Keratinocyte (primary cell): ENCODE measurements at regions not wholly inside any gene's neighbourhood (a gene's known extent, or its start where the extent isn't known, plus 50 kb on each side); places are given as distances from the start of the nearest gene placed in this dataset.

Experiments used
- EZH2 ChIP-seq: IDR thresholded peaks from one replicate; pipeline ENCODE4 v1.6.1; 2012; ENCODE audit warnings: inconsistent platforms, mild to moderate bottlenecking, low read length, moderate library complexity
- TF ChIP-seq, protein P1 (sequence below), 3 experiments: IDR thresholded peaks in 1 of 3; conservative IDR thresholded peaks in 1 of 3; optimal IDR thresholded peaks in 1 of 3; 2 replicates in 2 of 3; 3 replicates in 1 of 3; pipeline versions ENCODE3 to v1.5.1; 2011; ENCODE audit warnings: low read length in 3 of 3, mild to moderate bottlenecking in 3 of 3, moderate library complexity in 2 of 3, control low read depth in 1 of 3, inconsistent platforms in 1 of 3; ENCODE audit not compliant: insufficient read depth in 2 of 3; ENCODE audit errors: extremely low read depth in 1 of 3

DNA sequence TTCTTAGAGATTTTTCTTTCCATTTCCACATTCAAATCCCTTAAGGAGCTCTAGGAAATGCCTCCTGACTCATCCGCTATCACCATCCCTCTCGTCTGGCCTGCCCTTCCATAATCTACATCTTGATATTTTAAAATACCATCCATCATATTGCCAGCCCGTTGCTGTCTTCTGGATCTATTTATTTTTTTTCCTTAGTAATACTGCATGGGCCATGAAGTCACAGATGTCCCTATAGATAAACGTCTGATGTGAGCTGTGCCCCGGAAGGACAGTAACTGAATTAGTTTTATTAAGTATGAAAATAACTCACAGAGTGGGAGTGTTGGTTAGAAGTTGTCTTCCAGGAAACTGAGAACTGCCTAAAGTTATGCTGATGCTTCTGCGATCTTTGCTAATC, 76.2 kb downstream of the KLF6 start:
- TF ChIP-seq, protein P1, sequence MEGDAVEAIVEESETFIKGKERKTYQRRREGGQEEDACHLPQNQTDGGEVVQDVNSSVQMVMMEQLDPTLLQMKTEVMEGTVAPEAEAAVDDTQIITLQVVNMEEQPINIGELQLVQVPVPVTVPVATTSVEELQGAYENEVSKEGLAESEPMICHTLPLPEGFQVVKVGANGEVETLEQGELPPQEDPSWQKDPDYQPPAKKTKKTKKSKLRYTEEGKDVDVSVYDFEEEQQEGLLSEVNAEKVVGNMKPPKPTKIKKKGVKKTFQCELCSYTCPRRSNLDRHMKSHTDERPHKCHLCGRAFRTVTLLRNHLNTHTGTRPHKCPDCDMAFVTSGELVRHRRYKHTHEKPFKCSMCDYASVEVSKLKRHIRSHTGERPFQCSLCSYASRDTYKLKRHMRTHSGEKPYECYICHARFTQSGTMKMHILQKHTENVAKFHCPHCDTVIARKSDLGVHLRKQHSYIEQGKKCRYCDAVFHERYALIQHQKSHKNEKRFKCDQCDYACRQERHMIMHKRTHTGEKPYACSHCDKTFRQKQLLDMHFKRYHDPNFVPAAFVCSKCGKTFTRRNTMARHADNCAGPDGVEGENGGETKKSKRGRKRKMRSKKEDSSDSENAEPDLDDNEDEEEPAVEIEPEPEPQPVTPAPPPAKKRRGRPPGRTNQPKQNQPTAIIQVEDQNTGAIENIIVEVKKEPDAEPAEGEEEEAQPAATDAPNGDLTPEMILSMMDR (optimal IDR thresholded peaks at IDR 0.05 in 1 of 3, IDR thresholded peaks at IDR 0.05 in 1 of 3, conservative IDR thresholded peaks at IDR 0.05 in 1 of 3; ENCODE audit: extremely low read depth in 1 of 3, insufficient read depth in 2 of 3, low read length in 3 of 3): no peak
- TF ChIP-seq EZH2: no peak
